K562 (cell line): ENCODE measurements at regions not wholly inside any gene's neighbourhood (a gene's known extent, or its start where the extent isn't known, plus 50 kb on each side); places are given as distances from the start of the nearest gene placed in this dataset.

ENCODE experiments used
- ARNT ChIP-seq, 2 experiments: fragments of 450-650 bp; IDR thresholded peaks; 2 replicates each; pipeline ENCODE4 v1.6.1; 2016; ENCODE audit warnings: mild to moderate bottlenecking in 1 of 2
- ATF3 ChIP-seq, 2 experiments: fragments of 450-650 bp in 1 of 2; sonication (generic) in 1 of 2; formaldehyde crosslinking in 1 of 2; IDR thresholded peaks in 1 of 2; conservative IDR thresholded peaks in 1 of 2; 2 replicates each; pipeline versions ENCODE4 v1.6.1 to v1.8.1; 2016 to 2023; ENCODE audit warnings: mild to moderate bottlenecking in 2 of 2, moderate library complexity in 2 of 2, inconsistent platforms in 1 of 2, missing genetic modification reagents in 1 of 2
- CEBPB ChIP-seq: fragments of 450-650 bp; IDR thresholded peaks from 2 replicates; pipeline ENCODE4 v1.6.1; 2016; ENCODE audit warnings: missing genetic modification characterization, missing compliant biosample characterization
- CREBBP ChIP-seq: IDR thresholded peaks from one replicate; pipeline ENCODE4 v1.6.1; 2012; ENCODE audit warnings: low read depth, mild to moderate bottlenecking, control low read depth, inconsistent platforms, low read length
- CUX1 ChIP-seq: fragments of 200-800 bp; sonication (Bioruptor generic); IDR thresholded peaks from 2 replicates; pipeline ENCODE4 v1.6.1; 2016; ENCODE audit warnings: missing genetic modification characterization, missing compliant biosample characterization
- HDAC2 ChIP-seq: fragments of 450-650 bp; IDR thresholded peaks from 2 replicates; pipeline ENCODE4 v1.6.1; 2016; ENCODE audit warnings: mild to moderate bottlenecking
- ILF3 ChIP-seq: fragments of 450-650 bp; IDR thresholded peaks from 2 replicates; pipeline ENCODE4 v1.6.1; 2018; ENCODE audit warnings: antibody characterized with exemption, mild to moderate bottlenecking, moderate library complexity, borderline replicate concordance
- L3MBTL2 ChIP-seq: fragments of 450-650 bp; IDR thresholded peaks from 2 replicates; pipeline ENCODE4 v1.6.1; 2016; ENCODE audit warnings: mild to moderate bottlenecking, moderate library complexity
- RBM15 ChIP-seq: fragments of 200-400 bp; formaldehyde crosslinking; IDR thresholded peaks from 2 replicates; pipeline ENCODE4 v1.6.1; 2018; ENCODE audit warnings: mild to moderate bottlenecking, low read length, moderate library complexity; ENCODE audit not compliant: insufficient read depth
- RBM17 ChIP-seq: fragments of 200-400 bp; formaldehyde crosslinking; IDR thresholded peaks from 2 replicates; pipeline ENCODE4 v1.6.1; 2017; ENCODE audit warnings: low read depth, mild to moderate bottlenecking, low read length, borderline replicate concordance
- SAFB ChIP-seq: fragments of 200-400 bp; formaldehyde crosslinking; IDR thresholded peaks from 2 replicates; pipeline ENCODE4 v1.6.1; 2017; ENCODE audit warnings: low read depth, low read length, borderline replicate concordance
- TEAD2 ChIP-seq: fragments of 450-650 bp; IDR thresholded peaks from 2 replicates; pipeline ENCODE4 v1.6.1; 2016; ENCODE audit warnings: missing genetic modification characterization, control low read depth, missing compliant biosample characterization
- U2AF1 ChIP-seq: fragments of 200-400 bp; formaldehyde crosslinking; optimal IDR thresholded peaks from 2 replicates; pipeline ENCODE3; 2017; ENCODE audit warnings: mild to moderate bottlenecking, low read depth, low read length, moderate library complexity
- ZKSCAN8 ChIP-seq: fragments of 200-800 bp; sonication (Bioruptor generic); IDR thresholded peaks from 2 replicates; pipeline ENCODE4 v1.6.1; 2016; ENCODE audit warnings: missing genetic modification characterization, missing compliant biosample characterization
- ZNF778 ChIP-seq: fragments of 450-650 bp; formaldehyde crosslinking; IDR thresholded peaks from 2 replicates; pipeline ENCODE4 v1.4.0; 2020; ENCODE audit warnings: mild to moderate bottlenecking, moderate library complexity
- ZNF780A ChIP-seq: fragments of 250-450 bp; sonication (Bioruptor Pico); IDR thresholded peaks from 2 replicates; pipeline ENCODE4 v1.5.0; 2021; ENCODE audit warnings: mild to moderate bottlenecking

- no peak for TF ChIP-seq ZNF780A
- no peak for TF ChIP-seq ZNF778 (CRISPR knock-in tag)
- TF ChIP-seq TEAD2 (tag), result no peak
- no peak for TF ChIP-seq ILF3
- TF ChIP-seq SAFB, result no peak
- no peak for TF ChIP-seq CEBPB
- TF ChIP-seq RBM17, result no peak
- no peak for TF ChIP-seq CUX1 (CRISPR knock-in tag)
- TF ChIP-seq ARNT (IDR thresholded peaks at IDR 0.05), result no peak
- no peak for TF ChIP-seq L3MBTL2
- TF ChIP-seq ATF3 (IDR thresholded peaks at IDR 0.05), result no peak
- TF ChIP-seq ATF3 (CRISPR knock-in tag; conservative IDR thresholded peaks at IDR 0.05), result no peak
- no peak for TF ChIP-seq HDAC2
- no peak for TF ChIP-seq ZKSCAN8
- TF ChIP-seq U2AF1, result no peak
- TF ChIP-seq CREBBP, result no peak
- TF ChIP-seq RBM15, result no peak
These were observed 140.0 kb upstream of the KLHL25 start (continued) for GRCh38 chr15:85934691-85935090.
